ENCODE measurements at regions not wholly inside any gene's neighbourhood (a gene's known extent, or its start where the extent isn't known, plus 50 kb on each side); places are given as distances from the start of the nearest gene placed in this dataset.

DNA sequence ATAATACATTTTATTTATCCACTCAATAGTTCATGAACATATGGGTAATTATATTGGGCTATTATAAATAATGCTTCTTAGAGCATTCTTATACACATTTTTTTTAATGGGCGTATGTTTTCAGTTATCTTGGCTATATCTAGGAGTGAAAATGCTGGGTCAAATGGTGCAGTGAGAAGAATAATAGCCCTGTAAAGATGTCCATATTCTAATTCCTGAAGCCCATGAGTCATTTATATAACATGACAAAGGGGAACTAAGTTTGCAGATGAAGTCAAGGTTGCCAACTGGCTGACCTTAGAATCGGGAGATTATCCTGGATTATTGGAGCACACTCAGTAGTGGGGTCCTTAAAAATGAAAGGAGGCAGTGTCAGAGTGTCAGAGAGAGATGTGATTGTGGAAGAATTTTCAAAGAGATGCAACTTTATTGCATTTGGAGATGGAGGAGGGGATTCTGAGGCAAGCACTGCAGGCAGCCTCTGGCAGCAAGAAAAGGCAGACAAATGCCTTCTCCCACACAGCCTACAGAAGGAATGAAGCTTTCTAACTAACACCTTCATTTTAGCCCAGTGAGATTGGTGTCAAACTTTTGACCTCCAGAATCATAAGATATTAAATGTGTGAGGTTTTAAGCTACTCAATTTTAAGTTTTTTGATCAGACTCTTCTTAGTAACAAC is 106.1 kb upstream of the HS3ST1 start:
- Histone ChIP-seq H3K4me2 (ENCODE audit: low read length) (no peak overlapping the region), H3K4me3 (ENCODE audit: low read depth, low read length) (no peak overlapping the region), H3K79me2 (no peaks in the 10 kb centered on the region), H3K4me1 (no peaks in the 10 kb centered on the region), H3K27me3 (ENCODE audit: control insufficient read depth, insufficient read depth, low read length) (no peaks in the 10 kb centered on the region), H3K9me3 (ENCODE audit: control insufficient read depth, low read length) (no peaks in the 10 kb centered on the region), H2AFZ (no peak overlapping the region), H3K27ac (no peak overlapping the region), H3K36me3 (ENCODE audit: control insufficient read depth, insufficient read depth, low read length) (no peaks in the 10 kb centered on the region), H3K9ac (no peak overlapping the region)
- TF ChIP-seq, protein P1, sequence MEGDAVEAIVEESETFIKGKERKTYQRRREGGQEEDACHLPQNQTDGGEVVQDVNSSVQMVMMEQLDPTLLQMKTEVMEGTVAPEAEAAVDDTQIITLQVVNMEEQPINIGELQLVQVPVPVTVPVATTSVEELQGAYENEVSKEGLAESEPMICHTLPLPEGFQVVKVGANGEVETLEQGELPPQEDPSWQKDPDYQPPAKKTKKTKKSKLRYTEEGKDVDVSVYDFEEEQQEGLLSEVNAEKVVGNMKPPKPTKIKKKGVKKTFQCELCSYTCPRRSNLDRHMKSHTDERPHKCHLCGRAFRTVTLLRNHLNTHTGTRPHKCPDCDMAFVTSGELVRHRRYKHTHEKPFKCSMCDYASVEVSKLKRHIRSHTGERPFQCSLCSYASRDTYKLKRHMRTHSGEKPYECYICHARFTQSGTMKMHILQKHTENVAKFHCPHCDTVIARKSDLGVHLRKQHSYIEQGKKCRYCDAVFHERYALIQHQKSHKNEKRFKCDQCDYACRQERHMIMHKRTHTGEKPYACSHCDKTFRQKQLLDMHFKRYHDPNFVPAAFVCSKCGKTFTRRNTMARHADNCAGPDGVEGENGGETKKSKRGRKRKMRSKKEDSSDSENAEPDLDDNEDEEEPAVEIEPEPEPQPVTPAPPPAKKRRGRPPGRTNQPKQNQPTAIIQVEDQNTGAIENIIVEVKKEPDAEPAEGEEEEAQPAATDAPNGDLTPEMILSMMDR (IDR thresholded peaks at IDR 0.05): no peak

DNA sequence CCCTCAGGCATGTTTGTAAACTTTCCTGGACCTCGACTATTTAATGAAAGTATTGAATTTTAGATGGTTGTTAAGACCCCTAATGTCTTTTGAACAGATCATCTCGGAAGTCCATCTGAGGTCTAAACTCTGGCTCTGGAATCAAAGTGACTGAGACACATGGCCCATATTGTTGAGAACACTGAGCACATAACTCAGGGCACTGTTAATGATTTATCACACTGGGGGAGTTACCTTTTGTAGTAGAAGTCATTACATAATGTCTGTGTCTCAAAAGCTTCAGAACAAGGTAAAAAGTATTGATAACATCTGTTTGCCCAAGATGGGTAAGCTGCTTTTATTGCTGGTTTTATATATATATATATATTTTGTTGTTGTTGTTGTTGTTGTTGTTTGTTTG is 103.4 kb upstream of the HS3ST1 start:
- Histone ChIP-seq H3K4me3 (ENCODE audit: low read depth, low read length) (no peak overlapping the region), H3K79me2 (no peaks in the 10 kb centered on the region), H3K9me3 (ENCODE audit: control insufficient read depth, low read length) (no peaks in the 10 kb centered on the region), H3K27me3 (ENCODE audit: control insufficient read depth, insufficient read depth, low read length) (no peaks in the 10 kb centered on the region), H3K4me1 (no peaks in the 10 kb centered on the region), H2AFZ (no peak overlapping the region), H3K36me3 (ENCODE audit: control insufficient read depth, insufficient read depth, low read length) (no peaks in the 10 kb centered on the region), H3K27ac (no peak overlapping the region), H3K4me2 (ENCODE audit: low read length) (no peak overlapping the region), H3K9ac (no peak overlapping the region)
- TF ChIP-seq, protein P1 (IDR thresholded peaks at IDR 0.05): no peak

DNA sequence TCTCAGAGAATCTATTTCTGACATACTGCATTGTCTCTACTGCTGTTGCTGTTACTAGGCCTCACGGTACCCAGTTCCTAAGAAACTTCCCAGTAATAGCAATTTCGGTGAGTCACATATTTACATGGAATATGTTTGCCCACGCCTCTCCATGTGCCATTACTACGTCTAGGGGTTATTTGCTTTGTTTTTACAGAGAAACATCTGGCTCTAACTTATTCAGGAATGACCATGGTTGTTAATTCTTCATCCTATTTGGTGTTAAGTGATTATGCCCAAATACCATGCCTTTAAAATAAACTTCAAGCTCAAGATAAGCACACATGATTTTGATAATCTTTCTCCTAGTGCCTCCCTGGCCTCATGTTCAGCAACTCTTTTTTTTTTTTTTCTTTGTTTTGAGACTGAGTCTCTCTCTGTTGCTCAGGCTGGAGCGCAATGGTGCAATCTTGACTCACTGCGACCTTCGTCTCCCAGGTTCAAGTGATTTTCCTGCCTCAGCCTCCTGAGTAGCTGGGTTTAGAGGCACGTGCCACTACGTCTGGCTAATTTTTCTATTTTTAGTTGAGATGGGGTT is 101.0 kb upstream of the HS3ST1 start:
- H3K36me3 ChIP-seq (ENCODE audit: control insufficient read depth, insufficient read depth, low read length): no peaks in the 10 kb centered on the region
- no peak overlapping the region for H3K4me3 ChIP-seq (ENCODE audit: low read depth, low read length)
- H3K79me2 ChIP-seq: no peaks in the 10 kb centered on the region
- H3K27ac ChIP-seq: no peak overlapping the region
- H3K4me1 ChIP-seq: no peaks in the 10 kb centered on the region
- no peaks in the 10 kb centered on the region for H3K9me3 ChIP-seq (ENCODE audit: control insufficient read depth, low read length)
- no peak overlapping the region for H3K4me2 ChIP-seq (ENCODE audit: low read length)
- H2AFZ ChIP-seq: no peak overlapping the region
- TF ChIP-seq, protein P1 (IDR thresholded peaks at IDR 0.05): no peak
- no peaks in the 10 kb centered on the region for H3K27me3 ChIP-seq (ENCODE audit: control insufficient read depth, insufficient read depth, low read length)
- no peak overlapping the region for H3K9ac ChIP-seq

DNA sequence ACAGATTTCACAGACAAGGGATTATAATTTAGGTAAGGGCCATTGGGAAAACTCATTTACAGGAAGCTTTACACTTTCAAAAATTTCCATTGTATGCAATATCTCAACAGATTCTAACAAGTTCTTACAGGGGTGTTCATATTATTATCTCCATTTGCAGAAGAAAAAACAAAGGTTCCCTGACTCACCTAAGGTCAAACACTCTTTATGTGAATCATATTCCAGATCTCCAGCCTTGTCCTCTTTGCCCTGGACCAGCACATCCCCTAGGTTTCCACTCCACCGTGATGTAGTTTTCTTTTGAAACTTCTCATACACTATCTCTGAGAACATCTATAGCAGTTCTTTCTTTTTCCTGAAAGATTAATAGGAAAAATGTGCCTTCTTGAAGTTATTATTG is 96.4 kb upstream of the HS3ST1 start:
- H3K36me3 ChIP-seq (ENCODE audit: control insufficient read depth, insufficient read depth, low read length): no peaks in the 10 kb centered on the region

More for the DNA sequence above, 96.4 kb upstream of the HS3ST1 start:
- H3K27ac ChIP-seq: no peak overlapping the region
- H2AFZ ChIP-seq: no peak overlapping the region
- TF ChIP-seq, protein P1 (IDR thresholded peaks at IDR 0.05): no peak
- no peaks in the 10 kb centered on the region for H3K79me2 ChIP-seq
- H3K9me3 ChIP-seq (ENCODE audit: control insufficient read depth, low read length): no peaks in the 10 kb centered on the region
- no peak overlapping the region for H3K4me2 ChIP-seq (ENCODE audit: low read length)
- no peak overlapping the region for H3K9ac ChIP-seq
- H3K27me3 ChIP-seq (ENCODE audit: control insufficient read depth, insufficient read depth, low read length): no peaks in the 10 kb centered on the region
- no peak overlapping the region for H3K4me3 ChIP-seq (ENCODE audit: low read depth, low read length)
- no peaks in the 10 kb centered on the region for H3K4me1 ChIP-seq
